Lower leg skin (tissue), 4 donors: ENCODE measurements at regions not wholly inside any gene's neighbourhood (a gene's known extent, or its start where the extent isn't known, plus 50 kb on each side); places are given as distances from the start of the nearest gene placed in this dataset.

ENCODE experiments used
- DNase-seq, 2 donors: peaks; one replicate each; pipeline ENCODE4 v3.0.0-alpha.2; 2019; ENCODE audit warnings: low spot score in 2 of 2
- H3K4me3 ChIP-seq: fragments of 200-600 bp; sonication (generic); 2 replicates; pipeline ENCODE4 v1.5.1; 2017; ENCODE audit warnings: mild to moderate bottlenecking, low read depth; ENCODE audit not compliant: poor library complexity, severe bottlenecking
- CTCF ChIP-seq, 3 donors: fragments of 450-650 bp; IDR thresholded peaks; one replicate each; pipeline ENCODE4 v1.5.1; 2016; ENCODE audit warnings: antibody characterized with exemption in 3 of 3, mild to moderate bottlenecking in 3 of 3, moderate library complexity in 2 of 3
- POLR2A ChIP-seq, 2 donors: fragments of 450-650 bp; IDR thresholded peaks; one replicate each; pipeline ENCODE4 v1.6.1; 2016 to 2017; ENCODE audit warnings: antibody characterized with exemption in 2 of 2, mild to moderate bottlenecking in 1 of 2, moderate library complexity in 1 of 2
- WGBS, 2 donors: methylation state at CpG; one replicate each; pipeline ENCODE4 v1.1.5; 2018; 5-methylcytosine and 5-hydroxymethylcytosine counted together
- intact Hi-C: fragments of 100-400 bp; cut with DNase I; formaldehyde crosslinking; loops from one replicate; pipeline ENCODE4 v1.15.0; 2023; ENCODE audit warnings: low total_unique reads

- H3K4me3 ChIP-seq: no peak overlapping the region
- intact Hi-C loops: no loop called here
- no peak for TF ChIP-seq POLR2A (IDR thresholded peaks at IDR 0.05)
- no peak for TF ChIP-seq CTCF (IDR thresholded peaks at IDR 0.05)
- WGBS, 2 donors: 48 to 49% methylated on average over 4 of the region's 4 CpGs
- no peak for DNase-seq
These were observed 180.2 kb upstream of the TSC22D1 start for GRCh38 chr13:44756276-44756810.

GRCh38 chr13:44755872-44756271 lies 179.7 kb upstream of the TSC22D1 start:
- no peak for TF ChIP-seq CTCF (IDR thresholded peaks at IDR 0.05)
- TF ChIP-seq POLR2A (IDR thresholded peaks at IDR 0.05): no peak
- no peak overlapping the region for H3K4me3 ChIP-seq
- DNase-seq: no peak
- WGBS, 2 donors: 83 to 89% methylated on average over 6 of the region's 6 CpGs
- intact Hi-C loops: no loop called here

GRCh38 chr13:44752164-44752563 lies 176.0 kb upstream of the TSC22D1 start:
- no peak overlapping the region for H3K4me3 ChIP-seq
- TF ChIP-seq CTCF (IDR thresholded peaks at IDR 0.05): no peak
- TF ChIP-seq POLR2A (IDR thresholded peaks at IDR 0.05): no peak
- DNase-seq: no peak
- intact Hi-C loops: no loop called here
- 88 to 94% methylated on average over 6 of the region's 6 CpGs for WGBS, 2 donors

- intact Hi-C loops: no loop called here
- TF ChIP-seq CTCF (IDR thresholded peaks at IDR 0.05) (no peak), POLR2A (IDR thresholded peaks at IDR 0.05) (no peak)
- DNase-seq: no peak
- 76 to 91% methylated on average over 1 of the region's 1 CpG for WGBS, 2 donors
- no peak overlapping the region for H3K4me3 ChIP-seq
These were observed 174.5 kb upstream of the TSC22D1 start for GRCh38 chr13:44750630-44751029.

- TF ChIP-seq CTCF (IDR thresholded peaks at IDR 0.05) (no peak), POLR2A (IDR thresholded peaks at IDR 0.05) (no peak)
- intact Hi-C loops: no loop called here
- 51 to 62% methylated on average over 2 of the region's 2 CpGs for WGBS, 2 donors
- no peak overlapping the region for H3K4me3 ChIP-seq
- DNase-seq: no peak
These were observed 173.8 kb upstream of the TSC22D1 start for GRCh38 chr13:44749906-44750305.

- TF ChIP-seq CTCF (IDR thresholded peaks at IDR 0.05) (no peak), POLR2A (IDR thresholded peaks at IDR 0.05) (no peak)
- 80 to 83% methylated on average over 1 of the region's 1 CpG for WGBS, 2 donors
- no peak overlapping the region for H3K4me3 ChIP-seq
- intact Hi-C loops: no loop called here
- no peak for DNase-seq
These were observed 172.3 kb upstream of the TSC22D1 start for GRCh38 chr13:44748439-44748838.
